Gastroesophageal sphincter (tissue), 3 donors: ENCODE measurements at regions not wholly inside any gene's neighbourhood (a gene's known extent, or its start where the extent isn't known, plus 50 kb on each side); places are given as distances from the start of the nearest gene placed in this dataset.

Experiments
- CTCF ChIP-seq, 4 experiments: fragments of 200-600 bp in 2 of 4; fragments of 450-650 bp in 2 of 4; sonication (generic) in 1 of 4; IDR thresholded peaks; one replicate each; pipeline ENCODE4 v1.5.1; 2017 to 2019; ENCODE audit warnings: antibody characterized with exemption in 4 of 4, mild to moderate bottlenecking in 2 of 4, moderate library complexity in 2 of 4
- EP300 ChIP-seq: sonication (generic); formaldehyde crosslinking; IDR thresholded peaks from one replicate; pipeline ENCODE4 v1.6.1; 2017; ENCODE audit warnings: antibody characterized with exemption, mild to moderate bottlenecking
- POLR2A ChIP-seq, 2 donors: fragments of 450-650 bp; IDR thresholded peaks; one replicate each; pipeline ENCODE4 v1.6.1; 2017; ENCODE audit warnings: antibody characterized with exemption in 2 of 2, mild to moderate bottlenecking in 2 of 2, moderate library complexity in 1 of 2

GRCh38 chr6:23184351-23184750 is 615.0 kb downstream of the HDGFL1 start:
- no peak for TF ChIP-seq POLR2A (IDR thresholded peaks at IDR 0.05)
- no peak for TF ChIP-seq CTCF (IDR thresholded peaks at IDR 0.05)
- no peak for TF ChIP-seq EP300
